Tibial artery (tissue), 4 donors: ENCODE measurements at regions not wholly inside any gene's neighbourhood (a gene's known extent, or its start where the extent isn't known, plus 50 kb on each side); places are given as distances from the start of the nearest gene placed in this dataset.

Experiments
- DNase-seq, 2 donors: peaks; one replicate each; pipeline ENCODE4 v3.0.0-alpha.2; 2019
- H3K27ac ChIP-seq, 2 donors: fragments of 200-600 bp; sonication (generic) in 1 of 2; 1 replicate in 1 of 2; 2 replicates in 1 of 2; pipeline ENCODE4 v1.5.1; 2018 to 2019; ENCODE audit warnings: mild to moderate bottlenecking in 1 of 2
- H3K27me3 ChIP-seq, 2 donors: fragments of 200-600 bp; sonication (generic) in 1 of 2; one replicate each; pipeline versions ENCODE4 v1.5.1 to v1.6.0; 2016 to 2019
- H3K36me3 ChIP-seq, 3 donors: fragments of 200-600 bp; sonication (generic) in 2 of 3; one replicate each; pipeline ENCODE4 v1.5.1; 2016 to 2019; ENCODE audit warnings: mild to moderate bottlenecking in 2 of 3
- H3K4me1 ChIP-seq, 4 donors: fragments of 200-600 bp; sonication (generic) in 2 of 4; 1 replicate in 3 of 4; 2 replicates in 1 of 4; pipeline ENCODE4 v1.5.1; 2016 to 2019
- H3K4me3 ChIP-seq, 2 donors: fragments of 200-600 bp; sonication (generic) in 1 of 2; 1 replicate in 1 of 2; 2 replicates in 1 of 2; pipeline ENCODE4 v1.5.1; 2018 to 2019; ENCODE audit warnings: mild to moderate bottlenecking in 2 of 2
- H3K9me3 ChIP-seq, 3 donors: fragments of 200-600 bp; sonication (generic) in 1 of 3; one replicate each; pipeline ENCODE4 v1.5.1; 2016 to 2019
- CTCF ChIP-seq, 2 experiments: fragments of 200-600 bp in 1 of 2; fragments of 450-650 bp in 1 of 2; IDR thresholded peaks; one replicate each; pipeline ENCODE4 v1.5.1; 2017 to 2019; ENCODE audit warnings: antibody characterized with exemption in 2 of 2, mild to moderate bottlenecking in 1 of 2, moderate library complexity in 1 of 2
- intact Hi-C: fragments of 100-400 bp; cut with DNase I; formaldehyde crosslinking; loops from one replicate; pipeline ENCODE4 v1.15.0; 2023; ENCODE audit warnings: low total_unique reads

DNA sequence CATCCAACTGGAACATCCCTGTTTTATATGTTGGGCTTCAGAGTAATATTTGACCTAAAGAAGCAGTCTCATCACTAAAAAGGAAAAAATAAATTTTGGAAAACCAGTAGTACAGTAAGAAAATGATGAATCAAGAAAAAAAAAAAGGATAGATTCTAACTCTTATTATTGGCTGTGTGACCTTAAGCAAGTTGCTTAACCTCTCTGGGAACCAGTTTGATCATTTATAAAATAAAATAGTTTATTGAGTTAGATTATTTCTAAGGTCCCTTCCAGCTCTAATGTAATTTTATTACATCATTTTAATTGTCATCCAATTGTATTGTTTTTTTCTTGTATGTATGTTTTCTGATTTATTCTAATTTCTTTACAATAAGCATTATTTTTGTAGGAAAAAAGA, 127.0 kb downstream of the PRELID2 start:
- Histone ChIP-seq H3K27me3 (no peaks in the 10 kb centered on the region), H3K4me1 (peaks cover 0 to 10% (median 0%) of the 10 kb centered on the region in 4 donors), H3K4me3 (no peak overlapping the region), H3K27ac (no peak overlapping the region), H3K36me3 (no peaks in the 10 kb centered on the region), H3K9me3 (no peaks in the 10 kb centered on the region)
- intact Hi-C loops, result no loop called here
- no peak for TF ChIP-seq CTCF (IDR thresholded peaks at IDR 0.05)
- DNase-seq, result no peak

DNA sequence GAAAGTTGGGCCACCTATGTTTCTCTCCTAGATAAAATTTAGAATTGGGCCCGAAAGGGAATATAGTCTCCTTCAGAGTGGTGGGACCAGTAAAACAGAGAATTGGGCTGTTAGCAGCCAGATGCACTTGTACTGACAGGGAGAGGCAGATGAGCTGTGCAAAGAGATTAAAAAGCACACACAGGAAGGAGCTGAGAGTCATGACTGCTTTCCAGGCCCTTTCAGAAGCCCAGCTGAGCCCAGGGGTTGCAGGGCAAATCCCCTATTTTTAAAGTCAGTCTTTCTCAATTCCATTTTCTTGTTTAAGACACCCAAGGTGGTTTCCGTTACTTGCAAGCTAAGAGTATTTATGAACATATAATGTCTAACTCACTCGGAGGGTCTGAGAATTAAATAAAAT, 130.4 kb downstream of the PRELID2 start:
- Histone ChIP-seq H3K9me3 (no peaks in the 10 kb centered on the region), H3K36me3 (no peaks in the 10 kb centered on the region), H3K4me3 (no peak overlapping the region), H3K27me3 (no peaks in the 10 kb centered on the region), H3K27ac (no peak overlapping the region), H3K4me1 (peaks cover 0 to 10% (median 0%) of the 10 kb centered on the region in 4 donors)
- DNase-seq, result no peak
- intact Hi-C loops, result no loop called here
- TF ChIP-seq CTCF (IDR thresholded peaks at IDR 0.05), result no peak

DNA sequence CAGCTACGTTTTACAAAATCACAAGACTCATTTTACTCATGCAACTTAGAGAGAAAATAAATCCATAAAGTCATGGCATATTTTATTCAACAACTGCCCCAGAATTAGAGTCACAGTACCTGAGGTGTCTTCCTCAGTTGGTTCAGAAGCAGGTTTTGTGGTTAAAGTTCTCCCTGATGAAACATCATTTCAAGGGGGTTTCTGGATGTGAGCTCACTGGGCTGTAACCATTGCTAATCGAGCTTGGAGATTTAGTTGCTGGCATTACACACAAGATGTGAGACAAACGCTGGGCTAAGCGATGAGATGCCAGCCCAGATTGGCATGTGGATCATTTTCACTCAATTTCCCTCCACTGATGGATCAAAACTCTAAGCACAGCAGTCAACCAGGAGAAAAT, 131.3 kb downstream of the PRELID2 start:
- intact Hi-C loops, result no loop called here
- Histone ChIP-seq H3K36me3 (no peaks in the 10 kb centered on the region), H3K4me1 (peaks cover 0 to 7% (median 0%) of the 10 kb centered on the region in 4 donors), H3K4me3 (no peak overlapping the region), H3K9me3 (no peaks in the 10 kb centered on the region), H3K27ac (no peak overlapping the region), H3K27me3 (no peaks in the 10 kb centered on the region)
- no peak for DNase-seq
- TF ChIP-seq CTCF (IDR thresholded peaks at IDR 0.05), result no peak

- Histone ChIP-seq H3K36me3 (no peaks in the 10 kb centered on the region), H3K4me1 (no peaks in the 10 kb centered on the region), H3K27ac (no peak overlapping the region), H3K4me3 (no peak overlapping the region), H3K27me3 (no peaks in the 10 kb centered on the region), H3K9me3 (no peaks in the 10 kb centered on the region)
- TF ChIP-seq CTCF (IDR thresholded peaks at IDR 0.05), result no peak
- DNase-seq, result no peak
- intact Hi-C loops, result no loop called here
These were observed 133.7 kb downstream of the PRELID2 start for GRCh38 chr5:145701404-145701803.

GRCh38 chr5:145699846-145700245, 135.3 kb downstream of the PRELID2 start:
- no peak overlapping the region for H3K4me3 ChIP-seq
- H3K27ac ChIP-seq, result no peak overlapping the region
- H3K4me1 ChIP-seq, result no peaks in the 10 kb centered on the region
- TF ChIP-seq CTCF (IDR thresholded peaks at IDR 0.05), result no peak
- intact Hi-C loops, result no loop called here
- H3K9me3 ChIP-seq, result no peaks in the 10 kb centered on the region
- H3K27me3 ChIP-seq, result no peaks in the 10 kb centered on the region
- H3K36me3 ChIP-seq, result no peaks in the 10 kb centered on the region
- DNase-seq, result no peak
